ENCODE measurements at regions not wholly inside any gene's neighbourhood (a gene's known extent, or its start where the extent isn't known, plus 50 kb on each side); places are given as distances from the start of the nearest gene placed in this dataset.

- H3K4me2 ChIP-seq: no peak overlapping the region
- no peaks in the 10 kb centered on the region for H3K9me3 ChIP-seq (ENCODE audit: low read depth)
- no peaks in the 10 kb centered on the region for H3K36me3 ChIP-seq (replicated peaks; ENCODE audit: insufficient read depth, low read depth)
- no peaks in the 10 kb centered on the region for H3K9me2 ChIP-seq (replicated peaks; ENCODE audit: insufficient read depth)
- no peak for DNase-seq (ENCODE audit: low spot score)
- WGBS (ENCODE audit: low lambda C conversion rate, missing lambda C conversion rate): 85% methylated on average over 7 of the region's 7 CpGs
- H3K4me1 ChIP-seq (ENCODE audit: insufficient read depth): no peaks in the 10 kb centered on the region
- H3K27me3 ChIP-seq: no peaks in the 10 kb centered on the region
- H3K79me2 ChIP-seq: no peaks in the 10 kb centered on the region
- no peak for TF ChIP-seq EZH2 (IDR thresholded peaks at IDR 0.05; ENCODE audit: borderline replicate concordance)
- no peak for TF ChIP-seq EZH2phosphoT487 (IDR thresholded peaks at IDR 0.05; ENCODE audit: low read depth, severe bottlenecking, unreplicated experiment)
- no peak for TF ChIP-seq CTCF (IDR thresholded peaks at IDR 0.05; ENCODE audit: poor library complexity)
- no peak overlapping the region for H3K4me3 ChIP-seq
- H4K20me1 ChIP-seq (ENCODE audit: insufficient read depth, poor library complexity, severe bottlenecking): no peaks in the 10 kb centered on the region
- no peak overlapping the region for H3K27ac ChIP-seq
- H2AFZ ChIP-seq: no peak overlapping the region
These were observed 68.4 kb upstream of the BCL11A start for GRCh38 chr2:60621688-60622429.

GRCh38 chr2:60623040-60623439 is 69.6 kb upstream of the BCL11A start:
- H3K4me1 ChIP-seq (ENCODE audit: insufficient read depth): no peaks in the 10 kb centered on the region
- 84% methylated on average over 2 of the region's 2 CpGs for WGBS (ENCODE audit: low lambda C conversion rate, missing lambda C conversion rate)
- no peak overlapping the region for H2AFZ ChIP-seq
- TF ChIP-seq EZH2phosphoT487 (IDR thresholded peaks at IDR 0.05; ENCODE audit: low read depth, severe bottlenecking, unreplicated experiment) (no peak), EZH2 (IDR thresholded peaks at IDR 0.05; ENCODE audit: borderline replicate concordance) (no peak), CTCF (IDR thresholded peaks at IDR 0.05; ENCODE audit: poor library complexity) (no peak)
- H3K9me2 ChIP-seq (replicated peaks; ENCODE audit: insufficient read depth): no peaks in the 10 kb centered on the region
- no peaks in the 10 kb centered on the region for H3K79me2 ChIP-seq
- no peaks in the 10 kb centered on the region for H3K9me3 ChIP-seq (ENCODE audit: low read depth)
- no peaks in the 10 kb centered on the region for H3K36me3 ChIP-seq (replicated peaks; ENCODE audit: insufficient read depth, low read depth)
- H4K20me1 ChIP-seq (ENCODE audit: insufficient read depth, poor library complexity, severe bottlenecking): no peaks in the 10 kb centered on the region
- H3K4me2 ChIP-seq: no peak overlapping the region
- no peak overlapping the region for H3K27ac ChIP-seq
- peaks cover 2% of the 10 kb centered on the region for H3K27me3 ChIP-seq
- no peak overlapping the region for H3K4me3 ChIP-seq
- DNase-seq (ENCODE audit: low spot score): no peak

- DNase-seq (ENCODE audit: low spot score): no peak
- no peak overlapping the region for H3K4me2 ChIP-seq
- H3K36me3 ChIP-seq (replicated peaks; ENCODE audit: insufficient read depth, low read depth): no peaks in the 10 kb centered on the region
- no peaks in the 10 kb centered on the region for H3K4me1 ChIP-seq (ENCODE audit: insufficient read depth)
- 61% methylated on average over 3 of the region's 3 CpGs for WGBS (ENCODE audit: low lambda C conversion rate, missing lambda C conversion rate)
- no peak overlapping the region for H3K4me3 ChIP-seq
- no peak overlapping the region for H2AFZ ChIP-seq
- H3K27ac ChIP-seq: no peak overlapping the region
- H4K20me1 ChIP-seq (ENCODE audit: insufficient read depth, poor library complexity, severe bottlenecking): no peaks in the 10 kb centered on the region
- H3K27me3 ChIP-seq: peaks cover 5% of the 10 kb centered on the region
- no peaks in the 10 kb centered on the region for H3K9me3 ChIP-seq (ENCODE audit: low read depth)
- no peak for TF ChIP-seq CTCF (IDR thresholded peaks at IDR 0.05; ENCODE audit: poor library complexity)
- no peak for TF ChIP-seq EZH2 (IDR thresholded peaks at IDR 0.05; ENCODE audit: borderline replicate concordance)
- TF ChIP-seq EZH2phosphoT487 (IDR thresholded peaks at IDR 0.05; ENCODE audit: low read depth, severe bottlenecking, unreplicated experiment): no peak
- no peaks in the 10 kb centered on the region for H3K9me2 ChIP-seq (replicated peaks; ENCODE audit: insufficient read depth)
- no peaks in the 10 kb centered on the region for H3K79me2 ChIP-seq
These were observed 74.0 kb upstream of the BCL11A start for GRCh38 chr2:60627412-60627811.
